ENCODE measurements at regions not wholly inside any gene's neighbourhood (a gene's known extent, or its start where the extent isn't known, plus 50 kb on each side); places are given as distances from the start of the nearest gene placed in this dataset.

DNA sequence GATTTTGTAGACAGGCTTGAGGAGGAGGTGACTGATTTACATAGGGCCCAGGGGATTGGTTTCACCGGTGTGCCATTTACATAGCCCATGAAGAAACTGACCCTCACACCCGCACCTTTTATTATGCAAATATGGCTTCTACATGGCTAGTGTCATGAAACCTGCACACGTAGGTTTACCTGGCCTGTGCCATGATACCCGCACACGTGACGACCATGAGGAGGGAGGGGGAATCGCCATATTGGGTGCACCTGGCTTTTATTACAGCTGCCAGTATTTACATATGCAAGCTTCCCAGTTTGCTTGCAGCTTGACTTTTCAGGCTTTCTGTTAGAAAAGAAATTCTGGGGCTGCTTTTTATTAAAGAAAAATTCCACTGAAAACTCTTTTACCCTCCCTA is 359.7 kb downstream of the ADAM29 start:
- no peak for TF ChIP-seq TCF4 (CRISPR knock-in tag; IDR thresholded peaks at IDR 0.05; ENCODE audit: borderline replicate concordance)
- no peak for TF ChIP-seq PATZ1 (CRISPR knock-in tag; IDR thresholded peaks at IDR 0.05; ENCODE audit: borderline replicate concordance)
- no peak for TF ChIP-seq ZFP30 (CRISPR knock-in tag; IDR thresholded peaks at IDR 0.05)
- TF ChIP-seq, protein P1, sequence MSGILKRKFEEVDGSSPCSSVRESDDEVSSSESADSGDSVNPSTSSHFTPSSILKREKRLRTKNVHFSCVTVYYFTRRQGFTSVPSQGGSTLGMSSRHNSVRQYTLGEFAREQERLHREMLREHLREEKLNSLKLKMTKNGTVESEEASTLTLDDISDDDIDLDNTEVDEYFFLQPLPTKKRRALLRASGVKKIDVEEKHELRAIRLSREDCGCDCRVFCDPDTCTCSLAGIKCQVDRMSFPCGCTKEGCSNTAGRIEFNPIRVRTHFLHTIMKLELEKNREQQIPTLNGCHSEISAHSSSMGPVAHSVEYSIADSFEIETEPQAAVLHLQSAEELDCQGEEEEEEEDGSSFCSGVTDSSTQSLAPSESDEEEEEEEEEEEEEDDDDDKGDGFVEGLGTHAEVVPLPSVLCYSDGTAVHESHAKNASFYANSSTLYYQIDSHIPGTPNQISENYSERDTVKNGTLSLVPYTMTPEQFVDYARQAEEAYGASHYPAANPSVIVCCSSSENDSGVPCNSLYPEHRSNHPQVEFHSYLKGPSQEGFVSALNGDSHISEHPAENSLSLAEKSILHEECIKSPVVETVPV (CRISPR knock-in tag; IDR thresholded peaks at IDR 0.05), result no peak
- no peak for TF ChIP-seq SNAI2 (CRISPR knock-in tag; IDR thresholded peaks at IDR 0.05)
- TF ChIP-seq ESRRG (CRISPR knock-in tag; IDR thresholded peaks at IDR 0.05), result no peak
- no peak for TF ChIP-seq CSDC2 (CRISPR knock-in tag; IDR thresholded peaks at IDR 0.05)
- no peak for TF ChIP-seq BACH2 (CRISPR knock-in tag; IDR thresholded peaks at IDR 0.05; ENCODE audit: borderline replicate concordance)
- no peak for TF ChIP-seq ZNF70 (CRISPR knock-in tag; IDR thresholded peaks at IDR 0.05)
- TF ChIP-seq TSHZ2 (CRISPR knock-in tag; IDR thresholded peaks at IDR 0.05), result no peak
- no peak for TF ChIP-seq OSR1 (CRISPR knock-in tag; IDR thresholded peaks at IDR 0.05)
- TF ChIP-seq CREB5 (CRISPR knock-in tag; IDR thresholded peaks at IDR 0.05; ENCODE audit: low read depth), result no peak
